ENCODE measurements at regions not wholly inside any gene's neighbourhood (a gene's known extent, or its start where the extent isn't known, plus 50 kb on each side); places are given as distances from the start of the nearest gene placed in this dataset.
"Not testable (repeated sequence)": the region's sequence is repeated elsewhere in the genome, so short reads cannot be mapped to it uniquely, and the experiment has no call there.

- not testable (repeated sequence) for DNase-seq (ENCODE audit: low read depth in 2 of 2)
These were observed 130.5 kb upstream of the SEMA6A start for GRCh38 chr5:116705121-116705519.

GRCh38 chr5:116703941-116704340 lies 129.3 kb upstream of the SEMA6A start:
- no peak for DNase-seq (ENCODE audit: low read depth in 2 of 2)

GRCh38 chr5:116703328-116703727 lies 128.7 kb upstream of the SEMA6A start:
- DNase-seq (ENCODE audit: low read depth in 2 of 2) = no peak

- DNase-seq (ENCODE audit: low read depth in 2 of 2) = no peak
These were observed 128.2 kb upstream of the SEMA6A start for GRCh38 chr5:116702776-116703175.

- DNase-seq (ENCODE audit: low read depth in 2 of 2) = no peak
These were observed 124.7 kb upstream of the SEMA6A start for GRCh38 chr5:116699332-116699731.

GRCh38 chr5:116696366-116696765 lies 121.7 kb upstream of the SEMA6A start:
- no peak for DNase-seq (ENCODE audit: low read depth in 2 of 2)

GRCh38 chr5:116695681-116696080 lies 121.1 kb upstream of the SEMA6A start:
- no peak for DNase-seq (ENCODE audit: low read depth in 2 of 2)

- DNase-seq (ENCODE audit: low read depth in 2 of 2) = no peak
These were observed 111.8 kb upstream of the SEMA6A start for GRCh38 chr5:116686438-116686837.

GRCh38 chr5:116685931-116686330 lies 111.3 kb upstream of the SEMA6A start:
- no peak for DNase-seq (ENCODE audit: low read depth in 2 of 2)

- no peak for DNase-seq (ENCODE audit: low read depth in 2 of 2)
These were observed 110.4 kb upstream of the SEMA6A start for GRCh38 chr5:116685069-116685468.

GRCh38 chr5:116681334-116682013 lies 106.9 kb upstream of the SEMA6A start:
- no peak for DNase-seq (ENCODE audit: low read depth in 2 of 2)

GRCh38 chr5:116675626-116675910 lies 100.9 kb upstream of the SEMA6A start:
- no peak for DNase-seq (ENCODE audit: low read depth in 2 of 2)

GRCh38 chr5:116674881-116675625 lies 100.4 kb upstream of the SEMA6A start:
- no peak for DNase-seq (ENCODE audit: low read depth in 2 of 2)

- no peak for DNase-seq (ENCODE audit: low read depth in 2 of 2)
These were observed 98.8 kb upstream of the SEMA6A start for GRCh38 chr5:116673453-116673852.

- DNase-seq (ENCODE audit: low read depth in 2 of 2) = no peak
These were observed 97.6 kb upstream of the SEMA6A start for GRCh38 chr5:116672203-116672602.

- DNase-seq (ENCODE audit: low read depth in 2 of 2) = no peak
These were observed 96.7 kb upstream of the SEMA6A start for GRCh38 chr5:116671211-116671736.

- no peak for DNase-seq (ENCODE audit: low read depth in 2 of 2)
These were observed 94.8 kb upstream of the SEMA6A start for GRCh38 chr5:116669261-116670031.

GRCh38 chr5:116668390-116668789 lies 93.8 kb upstream of the SEMA6A start:
- no peak for DNase-seq (ENCODE audit: low read depth in 2 of 2)

GRCh38 chr5:116666901-116667300 lies 92.3 kb upstream of the SEMA6A start:
- no peak for DNase-seq (ENCODE audit: low read depth in 2 of 2)

GRCh38 chr5:116664988-116665387 lies 90.4 kb upstream of the SEMA6A start:
- DNase-seq (ENCODE audit: low read depth in 2 of 2) = no peak

GRCh38 chr5:116663081-116663480 lies 88.5 kb upstream of the SEMA6A start:
- DNase-seq (ENCODE audit: low read depth in 2 of 2) = no peak

GRCh38 chr5:116661419-116661818 lies 86.8 kb upstream of the SEMA6A start:
- DNase-seq (ENCODE audit: low read depth in 2 of 2) = no peak

- no peak for DNase-seq (ENCODE audit: low read depth in 2 of 2)
These were observed 86.3 kb upstream of the SEMA6A start for GRCh38 chr5:116660929-116661328.

Data from stimulated activated CD8-positive, alpha-beta memory T cell treated with anti-CD3 and anti-CD28 coated beads, Interleukin-7, amount 100 ng/mL, for 4 hours (primary cell).